ENCODE measurements at regions not wholly inside any gene's neighbourhood (a gene's known extent, or its start where the extent isn't known, plus 50 kb on each side); places are given as distances from the start of the nearest gene placed in this dataset.
"Not testable (repeated sequence)": the region's sequence is repeated elsewhere in the genome, so short reads cannot be mapped to it uniquely, and the experiment has no call there.

GRCh38 chr16:47866423-47866822 is 289.4 kb downstream of the ABCC12 start:
- H3K36me3 ChIP-seq: no peaks in the 10 kb centered on the region
- intact Hi-C loops (cut with DNase I; ENCODE audit: low total_unique reads): no loop called here
- no peak overlapping the region for H3K27ac ChIP-seq
- no peaks in the 10 kb centered on the region for H3K27me3 ChIP-seq
- DNase-seq (ENCODE audit: low spot score in 2 of 2): no peak
- no peaks in the 10 kb centered on the region for H3K4me1 ChIP-seq
- TF ChIP-seq POLR2AphosphoS5 (IDR thresholded peaks at IDR 0.05) (no peak), POLR2A (IDR thresholded peaks at IDR 0.05) (no peak), CTCF (IDR thresholded peaks at IDR 0.05) (no peak)
- no peaks in the 10 kb centered on the region for H3K9me3 ChIP-seq
- H3K4me3 ChIP-seq: no peak overlapping the region

- intact Hi-C loops (cut with DNase I; ENCODE audit: low total_unique reads): no loop called here
- H3K9me3 ChIP-seq: no peaks in the 10 kb centered on the region
Observed at GRCh38 chr16:47865337-47865855, 290.4 kb downstream of the ABCC12 start.

GRCh38 chr16:47864262-47864661 is 291.5 kb downstream of the ABCC12 start:
- H3K4me3 ChIP-seq; H3K27me3 ChIP-seq; DNase-seq (ENCODE audit: low spot score in 2 of 2); H3K9me3 ChIP-seq; H3K27ac ChIP-seq; H3K4me1 ChIP-seq; H3K36me3 ChIP-seq; intact Hi-C loops (cut with DNase I; ENCODE audit: low total_unique reads): not testable (repeated sequence)

More at GRCh38 chr16:47865337-47865855, 290.4 kb downstream of the ABCC12 start:
- H3K4me3 ChIP-seq: no peak overlapping the region
- H3K27me3 ChIP-seq: peaks cover 0 to 1% of the 10 kb centered on the region in 2 donors
- no peaks in the 10 kb centered on the region for H3K4me1 ChIP-seq
- DNase-seq (ENCODE audit: low spot score in 2 of 2): no peak
- TF ChIP-seq POLR2AphosphoS5 (IDR thresholded peaks at IDR 0.05): no peak
- no peak for TF ChIP-seq CTCF (IDR thresholded peaks at IDR 0.05)
- no peak for TF ChIP-seq POLR2A (IDR thresholded peaks at IDR 0.05)
- H3K36me3 ChIP-seq: no peaks in the 10 kb centered on the region
- no peak overlapping the region for H3K27ac ChIP-seq

GRCh38 chr16:47861999-47862398 is 293.8 kb downstream of the ABCC12 start:
- Histone ChIP-seq H3K27ac (no peak overlapping the region), H3K4me1 (no peaks in the 10 kb centered on the region), H3K27me3 (peaks cover 0 to 2% of the 10 kb centered on the region in 2 donors), H3K4me3 (no peak overlapping the region), H3K36me3 (no peaks in the 10 kb centered on the region), H3K9me3 (no peaks in the 10 kb centered on the region)
- intact Hi-C loops (cut with DNase I; ENCODE audit: low total_unique reads): no loop called here
- no peak for TF ChIP-seq POLR2A (IDR thresholded peaks at IDR 0.05)
- no peak for TF ChIP-seq CTCF (IDR thresholded peaks at IDR 0.05)
- no peak for TF ChIP-seq POLR2AphosphoS5 (IDR thresholded peaks at IDR 0.05)
- DNase-seq (ENCODE audit: low spot score in 2 of 2): no peak

GRCh38 chr16:47858333-47858982 is 297.3 kb downstream of the ABCC12 start:
- H3K9me3 ChIP-seq: no peaks in the 10 kb centered on the region
- no peak for DNase-seq (ENCODE audit: low spot score in 2 of 2)
- H3K4me1 ChIP-seq: no peaks in the 10 kb centered on the region
- intact Hi-C loops (cut with DNase I; ENCODE audit: low total_unique reads): no loop called here
- H3K36me3 ChIP-seq: no peaks in the 10 kb centered on the region
- peaks cover 0 to 2% of the 10 kb centered on the region in 2 donors for H3K27me3 ChIP-seq
- H3K4me3 ChIP-seq: no peak overlapping the region
- TF ChIP-seq CTCF (IDR thresholded peaks at IDR 0.05) (no peak), POLR2A (IDR thresholded peaks at IDR 0.05) (no peak), POLR2AphosphoS5 (IDR thresholded peaks at IDR 0.05) (no peak)
- H3K27ac ChIP-seq: no peak overlapping the region
